ENCODE measurements at regions not wholly inside any gene's neighbourhood (a gene's known extent, or its start where the extent isn't known, plus 50 kb on each side); places are given as distances from the start of the nearest gene placed in this dataset.

DNA sequence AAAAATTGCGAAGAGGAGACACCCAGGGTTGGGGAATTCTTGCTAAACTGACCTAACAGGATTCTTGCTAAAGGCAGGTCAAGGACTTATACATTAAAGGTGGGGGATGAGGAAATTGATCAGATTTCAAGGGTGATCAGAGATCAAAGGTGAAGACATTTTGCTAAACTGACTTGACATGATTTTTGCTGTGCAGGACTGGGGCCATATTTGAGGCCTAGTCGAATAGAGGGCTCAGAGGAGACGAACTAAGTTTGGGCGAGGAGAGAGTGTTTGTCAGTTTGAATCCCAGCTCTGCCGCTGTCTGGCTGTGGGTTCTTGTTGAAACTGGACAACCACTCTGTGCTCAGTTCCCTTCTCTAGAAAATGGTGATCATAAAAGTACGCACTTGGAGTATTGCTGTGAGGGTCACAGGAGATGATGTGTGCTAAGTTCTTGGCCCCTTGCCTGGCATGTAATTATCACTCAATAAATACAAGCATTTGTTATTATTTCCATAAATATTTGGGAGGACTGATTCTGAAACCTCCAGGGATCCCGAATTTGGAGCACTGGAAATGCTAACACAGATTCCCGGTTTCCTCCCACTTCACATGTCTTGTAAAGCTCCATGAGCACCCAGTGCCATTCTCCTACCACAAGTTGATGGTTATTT, 364.8 kb upstream of the PROK2 start:
- H3K4me3 Mint-ChIP-seq = no peak overlapping the region
- no peak for DNase-seq (ENCODE audit: low spot score in 2 of 2, unreplicated experiment in 2 of 2)
- H3K36me3 Mint-ChIP-seq = no peaks in the 10 kb centered on the region
- peaks cover 37% of the 10 kb centered on the region for H3K27me3 Mint-ChIP-seq (ENCODE audit: low read depth)
- H3K4me1 Mint-ChIP-seq = peaks cover 23% of the 10 kb centered on the region
- no peak overlapping the region for H3K27ac Mint-ChIP-seq
- TF ChIP-seq, protein P1, sequence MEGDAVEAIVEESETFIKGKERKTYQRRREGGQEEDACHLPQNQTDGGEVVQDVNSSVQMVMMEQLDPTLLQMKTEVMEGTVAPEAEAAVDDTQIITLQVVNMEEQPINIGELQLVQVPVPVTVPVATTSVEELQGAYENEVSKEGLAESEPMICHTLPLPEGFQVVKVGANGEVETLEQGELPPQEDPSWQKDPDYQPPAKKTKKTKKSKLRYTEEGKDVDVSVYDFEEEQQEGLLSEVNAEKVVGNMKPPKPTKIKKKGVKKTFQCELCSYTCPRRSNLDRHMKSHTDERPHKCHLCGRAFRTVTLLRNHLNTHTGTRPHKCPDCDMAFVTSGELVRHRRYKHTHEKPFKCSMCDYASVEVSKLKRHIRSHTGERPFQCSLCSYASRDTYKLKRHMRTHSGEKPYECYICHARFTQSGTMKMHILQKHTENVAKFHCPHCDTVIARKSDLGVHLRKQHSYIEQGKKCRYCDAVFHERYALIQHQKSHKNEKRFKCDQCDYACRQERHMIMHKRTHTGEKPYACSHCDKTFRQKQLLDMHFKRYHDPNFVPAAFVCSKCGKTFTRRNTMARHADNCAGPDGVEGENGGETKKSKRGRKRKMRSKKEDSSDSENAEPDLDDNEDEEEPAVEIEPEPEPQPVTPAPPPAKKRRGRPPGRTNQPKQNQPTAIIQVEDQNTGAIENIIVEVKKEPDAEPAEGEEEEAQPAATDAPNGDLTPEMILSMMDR (IDR thresholded peaks at IDR 0.05; ENCODE audit: unreplicated experiment) = no peak
- peaks cover 5% of the 10 kb centered on the region for H3K9me3 Mint-ChIP-seq

DNA sequence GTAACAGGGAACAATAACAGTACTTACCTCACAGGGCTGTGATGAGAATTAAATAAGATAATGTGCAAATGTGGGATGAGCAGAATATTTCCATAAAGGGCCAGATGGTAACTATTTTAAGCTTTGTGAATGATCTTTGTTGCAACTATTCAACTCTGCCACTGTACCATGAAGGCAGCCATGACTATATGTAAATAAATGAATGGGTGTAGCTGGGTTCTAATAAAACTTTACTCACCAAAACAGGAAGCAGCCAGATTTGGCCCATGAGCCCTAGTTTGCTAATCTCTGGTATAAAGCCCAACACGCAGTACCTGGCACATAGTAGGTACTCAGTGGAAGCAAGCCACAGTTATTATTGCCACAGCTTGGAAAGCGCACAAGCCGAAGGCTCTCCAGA, 362.7 kb upstream of the PROK2 start:
- TF ChIP-seq, protein P1 (IDR thresholded peaks at IDR 0.05; ENCODE audit: unreplicated experiment) = no peak
- DNase-seq (ENCODE audit: low spot score in 2 of 2, unreplicated experiment in 2 of 2) = no peak
- Mint-ChIP-seq H3K36me3 (no peaks in the 10 kb centered on the region), H3K27ac (no peak overlapping the region), H3K4me1 (peaks cover 18% of the 10 kb centered on the region), H3K4me3 (no peak overlapping the region), H3K9me3 (peaks cover 4% of the 10 kb centered on the region), H3K27me3 (ENCODE audit: low read depth) (peaks cover 47% of the 10 kb centered on the region)

DNA sequence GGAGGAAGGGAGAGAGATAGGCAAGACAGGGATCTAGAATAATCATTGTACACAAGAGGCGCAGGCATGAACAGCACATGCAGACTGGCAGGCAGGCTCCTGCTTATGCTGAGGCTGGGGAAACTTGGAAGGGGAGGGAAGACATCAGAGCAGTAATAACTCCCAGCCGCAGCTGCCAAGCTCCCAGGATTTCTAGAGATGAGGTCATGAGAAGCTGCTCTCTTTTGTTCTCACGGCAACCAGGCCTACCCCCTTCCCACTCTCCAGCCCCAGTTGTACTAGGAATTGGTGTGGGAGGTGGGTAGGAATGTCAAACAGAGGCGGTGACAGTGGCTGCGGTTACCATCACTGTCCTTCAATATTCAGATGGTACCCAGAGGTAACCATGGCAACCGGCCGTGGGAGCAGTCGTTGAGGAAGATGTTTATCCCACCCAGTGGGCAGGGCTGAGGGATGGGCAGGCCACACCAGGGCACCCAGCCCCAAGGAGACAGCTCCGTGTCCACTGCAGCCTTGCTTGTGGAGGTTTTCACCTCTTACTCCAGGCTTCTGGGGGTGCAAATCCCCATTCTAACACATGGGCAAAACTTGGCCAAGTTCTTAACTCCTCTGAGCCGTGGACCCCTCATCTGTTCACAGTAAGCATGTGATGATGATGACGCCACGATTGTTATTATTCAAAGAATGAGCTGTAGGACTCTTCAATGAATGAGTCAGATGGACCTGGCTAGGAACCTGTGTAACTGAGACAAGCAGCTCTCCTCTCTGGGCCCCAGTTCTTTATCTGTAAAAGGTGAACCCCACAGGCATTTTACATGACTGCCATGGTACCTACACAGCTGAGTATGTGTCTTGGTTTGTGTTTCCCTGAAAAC, 360.8 kb upstream of the PROK2 start:
- Mint-ChIP-seq H3K9me3 (peaks cover 4% of the 10 kb centered on the region), H3K4me3 (no peak overlapping the region), H3K4me1 (peaks cover 6% of the 10 kb centered on the region), H3K36me3 (no peaks in the 10 kb centered on the region), H3K27me3 (ENCODE audit: low read depth) (peaks cover 40% of the 10 kb centered on the region), H3K27ac (no peak overlapping the region)
- DNase-seq (ENCODE audit: low spot score in 2 of 2, unreplicated experiment in 2 of 2) = no peak
- TF ChIP-seq, protein P1 (IDR thresholded peaks at IDR 0.05; ENCODE audit: unreplicated experiment) = no peak

DNA sequence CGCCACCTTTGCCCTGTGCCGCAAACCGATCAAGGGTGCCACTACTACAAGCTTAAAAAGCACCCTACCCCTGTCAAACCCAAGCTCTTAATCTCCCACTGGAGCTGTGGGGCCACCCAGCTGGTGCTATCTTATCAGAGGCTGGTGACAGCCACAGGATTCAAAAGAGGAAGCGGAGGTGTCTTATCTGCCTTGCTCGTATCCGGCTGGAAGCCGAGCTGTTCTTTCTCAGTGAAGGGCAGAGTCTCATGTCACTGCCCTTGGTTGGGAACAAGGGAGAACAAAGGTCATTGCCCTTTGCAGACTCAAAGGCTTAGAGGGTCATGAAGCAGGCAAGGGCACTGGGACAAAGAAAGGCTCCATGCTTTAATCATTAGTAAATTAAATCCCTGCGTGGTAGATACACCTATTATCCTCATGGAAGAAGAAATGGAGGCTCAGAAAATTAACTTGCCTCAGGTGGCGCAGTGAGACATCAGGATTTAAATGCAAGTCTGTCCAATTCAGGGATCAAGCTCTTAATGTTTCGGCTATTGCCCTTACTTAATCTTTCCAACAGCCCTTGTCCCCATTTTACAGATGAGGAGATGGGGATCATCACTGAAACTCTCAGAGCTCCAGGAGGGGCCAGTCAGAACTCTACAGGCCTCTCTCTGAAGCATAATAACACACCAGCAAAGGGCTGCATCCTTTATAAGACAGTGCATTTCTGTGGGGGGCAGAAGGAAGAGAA, 360.0 kb upstream of the PROK2 start:
- H3K36me3 Mint-ChIP-seq = no peaks in the 10 kb centered on the region
- peaks cover 6% of the 10 kb centered on the region for H3K4me1 Mint-ChIP-seq
- TF ChIP-seq, protein P1 (IDR thresholded peaks at IDR 0.05; ENCODE audit: unreplicated experiment) = no peak
- H3K27me3 Mint-ChIP-seq (ENCODE audit: low read depth) = peaks cover 33% of the 10 kb centered on the region
- no peak for DNase-seq (ENCODE audit: low spot score in 2 of 2, unreplicated experiment in 2 of 2)
- H3K27ac Mint-ChIP-seq = no peak overlapping the region
- peaks cover 4% of the 10 kb centered on the region for H3K9me3 Mint-ChIP-seq
- H3K4me3 Mint-ChIP-seq = no peak overlapping the region

DNA sequence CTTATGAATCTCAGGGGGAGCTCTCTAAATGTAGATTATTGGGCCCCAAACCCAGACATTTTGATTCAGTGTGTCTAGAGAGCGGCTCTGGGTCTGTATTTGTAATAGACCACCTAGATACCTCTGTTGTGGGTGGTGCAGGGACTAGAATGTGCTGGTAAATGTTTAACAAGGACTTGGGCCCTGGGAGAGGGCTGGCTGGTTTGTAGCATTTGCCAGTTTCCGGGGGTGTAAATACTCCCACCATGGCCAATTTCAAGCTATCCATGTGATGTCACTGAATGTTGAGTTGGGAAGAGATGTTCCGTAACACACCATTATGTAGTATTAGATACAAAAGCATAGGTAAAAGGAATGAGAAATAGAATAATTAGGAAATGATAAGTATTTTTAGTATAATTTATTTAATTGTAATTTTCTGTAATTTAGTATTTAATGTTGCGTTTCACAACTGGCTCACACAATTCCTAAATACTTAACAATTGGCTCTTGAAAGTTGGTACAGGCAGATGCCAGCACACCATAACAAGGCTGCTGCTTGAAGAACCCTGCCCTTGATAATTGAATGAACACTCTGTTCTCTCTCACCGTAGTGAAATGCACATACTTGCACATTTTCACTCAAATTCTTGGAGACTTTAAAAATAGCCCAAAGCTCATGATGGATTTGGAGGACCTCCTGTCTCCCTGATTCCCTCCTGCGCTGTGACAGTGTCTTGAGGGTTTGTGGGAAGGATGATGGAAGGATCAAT, 359.2 kb upstream of the PROK2 start:
- Mint-ChIP-seq H3K4me3 (no peak overlapping the region), H3K27me3 (ENCODE audit: low read depth) (peaks cover 32% of the 10 kb centered on the region), H3K27ac (no peak overlapping the region), H3K36me3 (no peaks in the 10 kb centered on the region), H3K4me1 (no peaks in the 10 kb centered on the region), H3K9me3 (peaks cover 4% of the 10 kb centered on the region)
- TF ChIP-seq, protein P1 (IDR thresholded peaks at IDR 0.05; ENCODE audit: unreplicated experiment) = no peak
- no peak for DNase-seq (ENCODE audit: low spot score in 2 of 2, unreplicated experiment in 2 of 2)
